ENCODE measurements at regions not wholly inside any gene's neighbourhood (a gene's known extent, or its start where the extent isn't known, plus 50 kb on each side); places are given as distances from the start of the nearest gene placed in this dataset.

GRCh38 chr11:80632156-80632555, 1191.3 kb upstream of the TENM4 start:
- TF ChIP-seq CTCF (IDR thresholded peaks at IDR 0.05; ENCODE audit: low read length) (no peak), EZH2 (IDR thresholded peaks at IDR 0.05; ENCODE audit: borderline replicate concordance, low read length) (no peak)

Measured in OCI-LY1 (cell line).